ENCODE measurements at regions not wholly inside any gene's neighbourhood (a gene's known extent, or its start where the extent isn't known, plus 50 kb on each side); places are given as distances from the start of the nearest gene placed in this dataset.

GRCh38 chr9:103799959-103800358 is 294.1 kb upstream of the SMC2 start:
- Histone ChIP-seq H3K9ac (ENCODE audit: control insufficient read depth, extremely low read depth, insufficient read depth, low read length) (no peak overlapping the region), H3K4me1 (ENCODE audit: control insufficient read depth, extremely low read depth, insufficient read depth, low read length) (no peaks in the 10 kb centered on the region), H2AFZ (ENCODE audit: control insufficient read depth, low read length) (no peak overlapping the region), H3K4me2 (ENCODE audit: control insufficient read depth, extremely low read depth, insufficient read depth, low read depth, low read length) (no peak overlapping the region), H3K36me3 (ENCODE audit: control insufficient read depth in 2 of 2, extremely low read depth in 1 of 2, insufficient read depth in 2 of 2, low read length in 2 of 2) (no peaks in the 10 kb centered on the region), H4K20me1 (ENCODE audit: control insufficient read depth, extremely low read depth, insufficient read depth, low read length) (no peaks in the 10 kb centered on the region), H3K27ac (ENCODE audit: control insufficient read depth, insufficient read depth, low read length) (no peak overlapping the region), H3K9me1 (ENCODE audit: control insufficient read depth, extremely low read depth, insufficient read depth, low read length) (no peaks in the 10 kb centered on the region), H3K27me3 (ENCODE audit: control insufficient read depth, extremely low read depth, insufficient read depth, low read length) (no peaks in the 10 kb centered on the region), H3K9me3 (ENCODE audit: control insufficient read depth, low read depth, low read length) (no peaks in the 10 kb centered on the region), H3K4me3 (ENCODE audit: control insufficient read depth in 2 of 3, extremely low read depth in 1 of 3, insufficient read depth in 2 of 3, low read depth in 1 of 3, low read length in 3 of 3) (no peak overlapping the region), H3K79me2 (ENCODE audit: control insufficient read depth, insufficient read depth, low read length) (no peaks in the 10 kb centered on the region)
- no peak for FAIRE-seq
- dilution Hi-C loops (cut with MboI; ENCODE audit: extremely low pct_ligation_motif_present, low sequenced_read_pairs) = no loop called here
- no peak for TF ChIP-seq EZH2 (IDR thresholded peaks at IDR 0.05; ENCODE audit: low read length)
- TF ChIP-seq, protein P1, sequence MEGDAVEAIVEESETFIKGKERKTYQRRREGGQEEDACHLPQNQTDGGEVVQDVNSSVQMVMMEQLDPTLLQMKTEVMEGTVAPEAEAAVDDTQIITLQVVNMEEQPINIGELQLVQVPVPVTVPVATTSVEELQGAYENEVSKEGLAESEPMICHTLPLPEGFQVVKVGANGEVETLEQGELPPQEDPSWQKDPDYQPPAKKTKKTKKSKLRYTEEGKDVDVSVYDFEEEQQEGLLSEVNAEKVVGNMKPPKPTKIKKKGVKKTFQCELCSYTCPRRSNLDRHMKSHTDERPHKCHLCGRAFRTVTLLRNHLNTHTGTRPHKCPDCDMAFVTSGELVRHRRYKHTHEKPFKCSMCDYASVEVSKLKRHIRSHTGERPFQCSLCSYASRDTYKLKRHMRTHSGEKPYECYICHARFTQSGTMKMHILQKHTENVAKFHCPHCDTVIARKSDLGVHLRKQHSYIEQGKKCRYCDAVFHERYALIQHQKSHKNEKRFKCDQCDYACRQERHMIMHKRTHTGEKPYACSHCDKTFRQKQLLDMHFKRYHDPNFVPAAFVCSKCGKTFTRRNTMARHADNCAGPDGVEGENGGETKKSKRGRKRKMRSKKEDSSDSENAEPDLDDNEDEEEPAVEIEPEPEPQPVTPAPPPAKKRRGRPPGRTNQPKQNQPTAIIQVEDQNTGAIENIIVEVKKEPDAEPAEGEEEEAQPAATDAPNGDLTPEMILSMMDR (optimal IDR thresholded peaks at IDR 0.05 in 1 of 3, IDR thresholded peaks at IDR 0.05 in 1 of 3, conservative IDR thresholded peaks at IDR 0.05 in 1 of 3; ENCODE audit: extremely low read depth in 1 of 3, insufficient read depth in 2 of 3, low read length in 3 of 3) = no peak
- no peak for DNase-seq (ENCODE audit: low read depth, low spot score)

DNA sequence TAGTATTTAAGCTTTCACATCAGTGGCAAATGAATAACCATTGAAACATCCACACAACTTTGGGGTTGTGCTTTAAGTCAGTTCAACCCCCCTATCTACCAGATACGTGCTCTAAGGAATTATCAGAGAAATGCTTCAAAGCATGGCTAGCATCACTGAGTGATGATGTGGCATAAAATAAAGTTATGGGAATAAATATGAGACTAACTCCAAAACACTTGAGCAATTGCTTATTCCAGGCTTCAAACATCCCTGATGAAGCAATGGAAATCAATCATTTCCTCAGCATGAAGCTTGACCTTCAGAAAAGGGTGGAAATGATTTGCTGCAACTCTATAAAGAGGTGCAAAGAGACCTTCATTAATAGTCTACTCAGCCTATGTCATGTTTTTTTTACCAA is 292.0 kb upstream of the SMC2 start:
- H3K4me2 ChIP-seq (ENCODE audit: control insufficient read depth, extremely low read depth, insufficient read depth, low read depth, low read length) = no peak overlapping the region
- FAIRE-seq (no peak), DNase-seq (ENCODE audit: low read depth, low spot score) (no peak)
- no peaks in the 10 kb centered on the region for H4K20me1 ChIP-seq (ENCODE audit: control insufficient read depth, extremely low read depth, insufficient read depth, low read length)
- no peaks in the 10 kb centered on the region for H3K79me2 ChIP-seq (ENCODE audit: control insufficient read depth, insufficient read depth, low read length)
- no peak overlapping the region for H3K4me3 ChIP-seq (ENCODE audit: control insufficient read depth in 2 of 3, extremely low read depth in 1 of 3, insufficient read depth in 2 of 3, low read depth in 1 of 3, low read length in 3 of 3)
- dilution Hi-C loops (cut with MboI; ENCODE audit: extremely low pct_ligation_motif_present, low sequenced_read_pairs) = no loop called here
- no peaks in the 10 kb centered on the region for H3K36me3 ChIP-seq (ENCODE audit: control insufficient read depth in 2 of 2, extremely low read depth in 1 of 2, insufficient read depth in 2 of 2, low read length in 2 of 2)
- no peaks in the 10 kb centered on the region for H3K9me1 ChIP-seq (ENCODE audit: control insufficient read depth, extremely low read depth, insufficient read depth, low read length)
- H3K27ac ChIP-seq (ENCODE audit: control insufficient read depth, insufficient read depth, low read length) = no peak overlapping the region
- no peaks in the 10 kb centered on the region for H3K9me3 ChIP-seq (ENCODE audit: control insufficient read depth, low read depth, low read length)
- H3K27me3 ChIP-seq (ENCODE audit: control insufficient read depth, extremely low read depth, insufficient read depth, low read length) = no peaks in the 10 kb centered on the region
- TF ChIP-seq, protein P1 (optimal IDR thresholded peaks at IDR 0.05 in 1 of 3, IDR thresholded peaks at IDR 0.05 in 1 of 3, conservative IDR thresholded peaks at IDR 0.05 in 1 of 3; ENCODE audit: extremely low read depth in 1 of 3, insufficient read depth in 2 of 3, low read length in 3 of 3) = no peak
- no peak for TF ChIP-seq EZH2 (IDR thresholded peaks at IDR 0.05; ENCODE audit: low read length)
- no peak overlapping the region for H2AFZ ChIP-seq (ENCODE audit: control insufficient read depth, low read length)
- no peak overlapping the region for H3K9ac ChIP-seq (ENCODE audit: control insufficient read depth, extremely low read depth, insufficient read depth, low read length)
- H3K4me1 ChIP-seq (ENCODE audit: control insufficient read depth, extremely low read depth, insufficient read depth, low read length) = no peaks in the 10 kb centered on the region

All from keratinocyte (primary cell).